SH-SY5Y (cell line): ENCODE measurements at regions not wholly inside any gene's neighbourhood (a gene's known extent, or its start where the extent isn't known, plus 50 kb on each side); places are given as distances from the start of the nearest gene placed in this dataset.

ENCODE experiments used
- GATA2 ChIP-seq: IDR thresholded peaks from 2 replicates; pipeline ENCODE4 v1.6.1; 2011; ENCODE audit warnings: mild to moderate bottlenecking, low read depth, low read length
- GATA3 ChIP-seq: IDR thresholded peaks from 2 replicates; pipeline ENCODE4 v1.6.1; 2011; ENCODE audit warnings: low read depth, mild to moderate bottlenecking, low read length, moderate library complexity

DNA sequence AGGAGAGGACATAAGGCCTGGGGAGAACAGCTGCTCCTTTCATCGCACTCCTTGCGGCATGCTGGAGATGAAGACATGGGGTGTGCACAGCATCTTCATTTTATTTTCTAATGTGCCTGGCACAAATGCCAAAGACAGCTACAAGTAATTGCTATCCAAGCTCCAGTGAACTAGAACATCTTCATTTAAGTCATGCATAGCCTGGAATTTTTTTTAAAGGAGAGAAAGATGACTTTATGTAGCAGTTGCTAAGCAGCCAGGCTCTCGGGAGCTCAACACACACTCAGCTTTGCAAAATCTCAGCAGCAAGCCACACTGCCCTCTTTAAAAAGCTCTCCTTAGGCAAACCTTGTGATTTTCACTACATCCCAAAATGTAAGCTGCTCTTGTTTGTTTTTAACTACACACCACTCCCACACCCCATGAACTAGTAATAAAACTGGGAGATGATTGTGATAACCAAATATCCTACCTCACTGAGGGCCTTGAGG, 164.5 kb upstream of the POU2AF2 start:
- no peak for TF ChIP-seq GATA2
- TF ChIP-seq GATA3 = no peak
